Kidney (tissue), 13 donors: ENCODE measurements at regions not wholly inside any gene's neighbourhood (a gene's known extent, or its start where the extent isn't known, plus 50 kb on each side); places are given as distances from the start of the nearest gene placed in this dataset.

Experiments used
- DNase-seq, 5 donors: peaks; one replicate each; pipeline ENCODE4 v3.0.0-alpha.2; 2013 to 2020
- FAIRE-seq: peaks from 2 replicates; lab custom pipeline; 2012; peaks lifted over from hg19 to GRCh38; lab: Jason Lieb, UNC
- H3K27ac ChIP-seq, 2 donors: one replicate each; pipeline ENCODE4 v1.7.0; 2013; ENCODE audit warnings: low read depth in 2 of 2, low read length in 2 of 2, inconsistent platforms in 1 of 2
- H3K27me3 ChIP-seq: one replicate; pipeline ENCODE4 v1.7.1; 2013; ENCODE audit warnings: low read length, inconsistent platforms; ENCODE audit not compliant: control insufficient read depth, insufficient read depth
- H3K36me3 ChIP-seq, 3 donors: one replicate each; pipeline versions ENCODE4 v1.7.0 to v1.7.1; 2013; ENCODE audit warnings: low read length in 3 of 3, control low read depth in 1 of 3, inconsistent platforms in 1 of 3; ENCODE audit not compliant: insufficient read depth in 3 of 3, control insufficient read depth in 2 of 3
- H3K4me1 ChIP-seq, 3 donors: one replicate each; pipeline versions ENCODE4 v1.7.0 to v1.7.1; 2013; ENCODE audit warnings: low read length in 3 of 3, inconsistent platforms in 1 of 3, low read depth in 1 of 3; ENCODE audit not compliant: control insufficient read depth in 2 of 3, insufficient read depth in 2 of 3
- H3K4me3 ChIP-seq, 3 donors: one replicate each; pipeline versions ENCODE4 v1.7.0 to v1.8.1; 2013; ENCODE audit warnings: low read length in 3 of 3, control low read depth in 1 of 3, inconsistent platforms in 1 of 3
- H3K9ac ChIP-seq, 3 donors: one replicate each; pipeline versions ENCODE4 v1.7.0 to v1.7.1; 2013; ENCODE audit warnings: low read length in 3 of 3, control low read depth in 1 of 3, inconsistent platforms in 1 of 3
- H3K9me3 ChIP-seq, 3 donors: one replicate each; pipeline versions ENCODE4 v1.7.0 to v1.7.1; 2013; ENCODE audit warnings: low read length in 3 of 3, control low read depth in 1 of 3, inconsistent platforms in 1 of 3; ENCODE audit not compliant: control insufficient read depth in 2 of 3, insufficient read depth in 1 of 3
- intact Hi-C: fragments of 100-400 bp; cut with DNase I; formaldehyde crosslinking; loops from one replicate; pipeline ENCODE4 v1.11.1; 2022
- TF ChIP-seq, protein P1 (sequence below): IDR thresholded peaks from 3 replicates; pipeline ENCODE4 v1.5.1; 2012; ENCODE audit warnings: mild to moderate bottlenecking, moderate library complexity, borderline replicate concordance; ENCODE audit not compliant: insufficient read depth; ENCODE audit errors: extremely low read depth
- donor health status: control.
- donor health status: control.
- donor health status: control.
- donor health status: control.
- donor health status: control.
- donor health status: DM: yes; HTN: yes; CAD: no.
- donor health status: Normal renal cell carcinoma (clear cell type).

DNA sequence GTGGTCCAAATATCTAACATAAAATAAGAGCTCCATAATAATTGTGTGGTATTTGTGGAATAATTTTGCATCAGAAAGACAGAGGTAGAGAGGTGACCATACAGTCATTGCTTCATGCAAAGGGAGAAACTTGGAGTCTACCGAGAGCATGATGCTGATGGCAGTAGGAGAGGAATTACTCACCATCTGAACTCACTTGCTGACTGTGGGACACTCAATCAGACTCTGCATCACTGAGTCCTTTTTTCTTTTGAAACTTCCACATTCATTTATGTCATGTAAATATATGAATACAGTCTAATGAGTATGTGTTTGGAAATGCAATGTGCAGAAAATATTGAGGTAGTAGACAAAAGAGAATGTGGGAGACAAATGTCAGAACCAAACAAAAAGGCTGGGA, 933.8 kb downstream of the REEP3 start:
- Histone ChIP-seq H3K36me3 (no peaks in the 10 kb centered on the region), H3K4me3 (no peak overlapping the region)
- FAIRE-seq: no peak

DNA sequence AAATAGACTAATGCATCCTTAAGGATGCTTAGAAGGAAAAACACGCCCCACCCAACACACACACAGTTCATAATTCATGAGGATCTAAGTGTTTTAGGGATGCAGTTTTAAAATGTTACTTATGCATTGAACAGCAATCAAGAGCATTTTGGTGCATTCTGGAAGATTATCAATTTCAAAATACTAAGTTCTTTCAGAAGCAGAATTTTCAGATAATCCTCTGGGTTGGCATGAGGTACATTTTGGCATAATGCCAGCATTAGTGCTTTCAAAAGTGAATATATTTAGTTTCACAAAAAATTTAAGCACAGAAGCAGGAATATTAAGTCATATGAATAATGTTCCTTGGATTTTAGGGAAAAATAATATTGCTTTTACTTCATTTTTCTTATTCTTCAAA, 937.1 kb downstream of the REEP3 start:
- no peak overlapping the region for H3K9ac ChIP-seq
- intact Hi-C loops: no loop called here
- peaks cover 0 to 3% (median 0%) of the 10 kb centered on the region in 3 donors for H3K9me3 ChIP-seq
- no peaks in the 10 kb centered on the region for H3K36me3 ChIP-seq
- no peaks in the 10 kb centered on the region for H3K27me3 ChIP-seq
- no peak overlapping the region for H3K27ac ChIP-seq
- no peak overlapping the region for H3K4me3 ChIP-seq
- TF ChIP-seq, protein P1, sequence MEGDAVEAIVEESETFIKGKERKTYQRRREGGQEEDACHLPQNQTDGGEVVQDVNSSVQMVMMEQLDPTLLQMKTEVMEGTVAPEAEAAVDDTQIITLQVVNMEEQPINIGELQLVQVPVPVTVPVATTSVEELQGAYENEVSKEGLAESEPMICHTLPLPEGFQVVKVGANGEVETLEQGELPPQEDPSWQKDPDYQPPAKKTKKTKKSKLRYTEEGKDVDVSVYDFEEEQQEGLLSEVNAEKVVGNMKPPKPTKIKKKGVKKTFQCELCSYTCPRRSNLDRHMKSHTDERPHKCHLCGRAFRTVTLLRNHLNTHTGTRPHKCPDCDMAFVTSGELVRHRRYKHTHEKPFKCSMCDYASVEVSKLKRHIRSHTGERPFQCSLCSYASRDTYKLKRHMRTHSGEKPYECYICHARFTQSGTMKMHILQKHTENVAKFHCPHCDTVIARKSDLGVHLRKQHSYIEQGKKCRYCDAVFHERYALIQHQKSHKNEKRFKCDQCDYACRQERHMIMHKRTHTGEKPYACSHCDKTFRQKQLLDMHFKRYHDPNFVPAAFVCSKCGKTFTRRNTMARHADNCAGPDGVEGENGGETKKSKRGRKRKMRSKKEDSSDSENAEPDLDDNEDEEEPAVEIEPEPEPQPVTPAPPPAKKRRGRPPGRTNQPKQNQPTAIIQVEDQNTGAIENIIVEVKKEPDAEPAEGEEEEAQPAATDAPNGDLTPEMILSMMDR: no peak
- DNase-seq: no peak
- no peak for FAIRE-seq
- H3K4me1 ChIP-seq: no peaks in the 10 kb centered on the region

More for the DNA sequence above, 933.8 kb downstream of the REEP3 start:
- Histone ChIP-seq H3K27ac (no peak overlapping the region), H3K4me1 (no peaks in the 10 kb centered on the region), H3K27me3 (no peaks in the 10 kb centered on the region), H3K9me3 (peaks cover 0 to 4% (median 0%) of the 10 kb centered on the region in 3 donors), H3K9ac (no peak overlapping the region)
- TF ChIP-seq, protein P1: no peak
- intact Hi-C loops: no loop called here
- DNase-seq: no peak

DNA sequence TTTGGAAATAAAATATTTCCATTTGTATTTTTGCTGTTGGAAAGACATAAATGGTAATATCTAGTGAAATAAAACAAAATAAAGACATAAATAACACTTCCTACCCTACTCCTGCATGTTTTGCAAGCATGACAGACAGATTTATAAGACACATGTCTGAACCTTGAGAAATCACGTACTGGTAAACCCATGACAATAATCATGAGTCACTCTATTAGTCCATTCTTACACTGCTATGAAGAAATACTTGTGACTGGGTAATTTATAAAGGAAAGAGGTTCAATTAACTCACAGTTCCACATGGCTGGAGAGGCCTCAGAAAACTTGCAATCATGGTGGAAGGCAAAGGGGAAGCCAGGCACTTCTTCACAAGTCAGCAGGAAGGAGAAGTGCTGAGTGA, 942.2 kb downstream of the REEP3 start:
- intact Hi-C loops: no loop called here
- H3K4me1 ChIP-seq: no peaks in the 10 kb centered on the region
- peaks cover 0 to 5% (median 0%) of the 10 kb centered on the region in 3 donors for H3K9me3 ChIP-seq
- H3K27me3 ChIP-seq: no peaks in the 10 kb centered on the region
- H3K27ac ChIP-seq: no peak overlapping the region
- TF ChIP-seq, protein P1: no peak
- no peak overlapping the region for H3K9ac ChIP-seq
- H3K36me3 ChIP-seq: no peaks in the 10 kb centered on the region
- FAIRE-seq (no peak), DNase-seq (no peak)
- no peak overlapping the region for H3K4me3 ChIP-seq

DNA sequence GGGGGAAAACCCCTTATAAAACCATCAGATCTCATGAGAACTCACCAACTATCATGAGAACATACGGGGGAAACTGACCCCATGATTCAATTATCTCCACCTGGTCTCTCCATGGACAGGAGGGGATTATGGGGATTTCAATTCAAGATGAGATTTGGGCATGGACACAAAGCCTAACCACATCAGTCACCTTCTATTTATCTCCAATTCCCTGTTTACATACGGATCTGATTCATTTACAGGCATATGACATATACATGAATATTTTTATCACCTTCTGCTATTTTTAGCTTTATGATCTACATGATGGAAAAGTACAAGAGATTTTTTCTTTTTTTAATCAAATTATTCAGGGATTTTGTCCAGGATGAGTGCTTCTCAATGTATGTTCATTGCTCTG, 944.5 kb downstream of the REEP3 start:
- intact Hi-C loops: no loop called here
- TF ChIP-seq, protein P1: no peak
- Histone ChIP-seq H3K9ac (no peak overlapping the region), H3K36me3 (no peaks in the 10 kb centered on the region), H3K9me3 (peaks cover 0 to 5% (median 0%) of the 10 kb centered on the region in 3 donors), H3K27me3 (no peaks in the 10 kb centered on the region), H3K27ac (no peak overlapping the region), H3K4me3 (no peak overlapping the region), H3K4me1 (no peaks in the 10 kb centered on the region)
- DNase-seq (no peak), FAIRE-seq (no peak)
